Inflammatory macrophage treated with lipopolysaccharide for 4 hours (primary cell): ENCODE measurements at regions not wholly inside any gene's neighbourhood (a gene's known extent, or its start where the extent isn't known, plus 50 kb on each side); places are given as distances from the start of the nearest gene placed in this dataset.

Source experiments
- DNase-seq: peaks from one replicate; pipeline ENCODE4 v3.0.0-alpha.2; 2020

DNA sequence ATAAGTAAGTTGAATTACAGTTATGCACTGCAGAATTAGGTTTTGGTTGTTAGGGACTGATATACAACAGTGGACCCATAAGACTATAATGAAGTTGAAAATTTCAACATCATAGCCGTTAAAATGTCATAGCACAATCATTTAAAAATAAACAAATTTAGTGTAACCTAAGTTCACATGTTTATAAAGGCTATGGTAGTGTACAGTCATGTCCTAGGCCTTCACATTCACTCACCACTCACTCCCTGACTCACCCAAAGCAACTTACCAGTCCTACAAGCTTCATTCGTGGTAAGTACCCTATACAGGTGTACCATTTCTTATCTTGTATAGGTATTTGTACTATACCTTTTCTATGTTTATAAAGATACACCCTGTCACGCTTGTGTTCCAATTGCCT lies 113.7 kb downstream of the RAB11FIP2 start:
- DNase-seq, result no peak

DNA sequence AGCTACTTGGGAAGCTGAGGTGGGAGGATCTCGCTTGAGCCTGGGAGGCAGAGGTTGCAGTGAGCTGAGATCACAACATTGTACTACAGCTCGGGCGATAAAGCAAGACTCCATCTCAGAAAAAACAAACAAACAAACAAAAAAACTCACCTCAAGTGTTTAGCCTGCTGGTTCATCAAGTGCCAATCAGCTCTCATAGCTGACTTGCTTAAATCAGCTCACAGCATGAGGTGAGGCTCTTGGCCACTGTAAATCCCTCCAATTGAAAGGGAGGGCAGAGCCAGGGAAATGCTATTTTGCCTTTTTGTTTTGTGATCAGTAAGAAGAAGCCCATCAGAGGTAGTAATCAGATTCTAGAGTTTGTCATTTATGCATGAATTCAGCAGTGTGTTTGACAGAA lies 112.3 kb downstream of the RAB11FIP2 start:
- no peak for DNase-seq

DNA sequence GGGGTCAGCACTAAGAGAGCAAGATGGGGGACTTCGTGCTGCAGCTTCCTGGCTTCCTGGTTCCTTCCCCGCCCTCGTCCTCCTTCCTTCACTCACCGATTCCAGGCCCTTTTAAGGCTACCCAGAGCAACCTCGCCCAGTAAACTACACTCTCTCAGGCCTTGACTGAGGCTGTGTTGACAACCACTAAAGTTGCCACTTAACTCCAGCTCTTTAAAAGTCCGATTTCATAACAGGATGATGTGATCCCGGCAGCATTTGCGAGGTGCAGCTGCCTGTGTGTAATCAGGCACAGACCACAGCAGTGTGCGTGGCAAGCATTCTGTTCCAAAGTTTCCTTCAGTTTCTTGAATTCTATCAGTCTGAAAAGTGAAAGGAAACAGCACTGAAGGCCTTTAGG lies 110.6 kb downstream of the RAB11FIP2 start:
- no peak for DNase-seq

DNA sequence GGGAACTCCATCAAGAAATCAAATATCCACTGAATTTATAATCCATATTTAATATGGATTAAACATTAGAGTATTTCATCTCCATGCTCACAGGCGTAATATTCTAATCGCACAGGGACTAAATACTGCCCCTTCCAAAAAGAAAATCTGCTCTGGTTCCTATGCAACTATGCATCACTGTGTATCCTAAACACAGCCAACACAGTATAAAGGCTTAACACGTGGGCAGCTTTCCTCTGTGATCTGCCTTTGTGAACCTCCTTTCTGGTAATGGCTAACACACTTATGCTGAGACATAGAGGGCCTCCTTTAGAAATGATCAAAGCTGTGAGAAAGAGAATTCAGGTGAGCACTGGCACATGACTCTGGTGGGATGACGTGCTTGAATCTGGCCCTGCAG lies 110.2 kb downstream of the RAB11FIP2 start:
- no peak for DNase-seq

DNA sequence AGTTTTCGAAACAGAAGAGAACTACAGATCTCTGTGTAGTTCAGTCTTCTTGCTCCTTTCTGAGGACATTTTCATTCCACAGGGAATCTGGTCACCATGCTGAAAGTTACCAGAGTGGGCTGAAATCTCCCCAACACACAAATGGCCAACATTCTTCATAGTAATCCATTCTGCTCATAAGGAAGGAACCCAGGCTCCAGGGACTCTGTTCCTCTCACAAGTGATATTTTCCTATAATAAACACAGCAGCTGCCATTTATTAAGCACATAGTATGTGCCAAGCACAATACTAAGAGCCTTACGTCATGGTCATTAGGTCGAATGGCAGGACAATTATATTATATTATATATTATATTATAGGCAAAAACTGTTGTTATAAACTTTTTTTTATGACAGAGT lies 109.8 kb downstream of the RAB11FIP2 start:
- DNase-seq, result no peak

DNA sequence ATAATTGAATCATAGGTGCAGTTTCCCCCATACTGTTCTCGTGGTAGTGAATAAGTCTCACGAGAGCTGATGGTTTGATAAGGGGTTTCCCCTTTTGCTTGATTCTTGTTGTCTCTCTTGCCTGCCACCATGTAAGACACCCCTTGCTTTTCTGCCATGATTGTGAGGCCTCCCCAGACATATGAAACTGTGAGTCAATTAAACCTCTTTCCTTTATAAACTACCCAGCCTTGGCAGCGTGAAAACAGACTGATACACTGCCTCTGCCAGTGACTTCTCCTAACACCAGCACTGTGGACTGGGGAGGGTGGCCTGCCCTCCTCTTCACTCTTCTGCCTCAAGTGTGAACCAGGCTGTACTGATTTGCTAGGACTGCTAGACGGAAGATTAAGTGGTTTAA lies 108.6 kb downstream of the RAB11FIP2 start:
- DNase-seq, result no peak

DNA sequence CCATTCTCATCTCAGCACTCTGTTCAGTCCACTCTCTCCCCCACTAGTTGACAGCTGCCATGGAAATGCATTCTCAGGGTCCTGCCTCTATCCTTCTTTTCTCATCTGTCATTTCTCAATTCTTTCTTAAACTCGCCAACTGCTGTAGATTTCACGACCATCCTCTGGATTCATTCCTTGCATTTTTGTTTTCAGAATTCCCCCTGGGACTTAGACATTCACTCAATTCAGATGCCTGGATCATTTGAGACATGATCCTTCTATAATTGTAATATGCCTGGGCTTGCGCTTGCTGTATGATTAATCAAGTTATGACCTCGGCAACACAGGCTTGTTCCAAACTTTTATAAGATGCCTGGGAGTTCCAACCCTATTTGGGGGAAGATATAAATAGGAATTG lies 104.5 kb downstream of the RAB11FIP2 start:
- DNase-seq, result no peak

DNA sequence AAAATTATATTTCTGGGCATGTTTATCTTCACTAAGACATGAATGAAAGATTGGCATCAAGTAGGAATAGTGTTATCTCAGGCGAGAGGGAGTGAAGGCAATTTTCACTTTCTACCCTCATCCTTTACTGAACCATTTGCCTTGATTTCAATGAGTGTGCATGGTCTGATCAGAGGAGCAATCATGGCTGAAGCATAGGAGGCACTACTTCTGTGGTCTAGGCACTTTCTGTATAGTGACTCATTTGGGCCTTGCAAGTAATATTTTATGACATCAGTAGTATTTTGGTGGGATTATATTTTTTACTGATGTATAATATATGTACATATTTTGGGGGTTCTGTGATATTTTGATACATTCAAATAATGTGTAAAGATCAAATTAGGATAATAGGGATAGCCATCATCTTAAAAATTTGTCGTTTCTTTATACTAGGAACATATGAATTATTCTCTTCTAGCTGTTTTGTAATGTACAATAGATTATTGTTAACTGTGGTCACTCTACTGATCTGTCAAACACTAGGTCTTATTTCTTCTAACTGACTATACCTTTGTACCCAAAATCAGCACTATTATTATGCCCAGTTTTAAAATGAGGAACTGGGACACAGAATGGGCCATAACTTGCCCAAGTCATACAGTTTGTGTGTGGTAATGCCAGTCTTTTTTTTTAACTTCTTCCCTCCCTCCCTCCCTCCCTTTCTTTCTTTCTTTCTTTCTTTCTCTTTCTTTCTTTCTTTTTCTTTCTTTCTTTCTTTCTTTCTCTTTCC lies 101.9 kb downstream of the RAB11FIP2 start:
- no peak for DNase-seq

DNA sequence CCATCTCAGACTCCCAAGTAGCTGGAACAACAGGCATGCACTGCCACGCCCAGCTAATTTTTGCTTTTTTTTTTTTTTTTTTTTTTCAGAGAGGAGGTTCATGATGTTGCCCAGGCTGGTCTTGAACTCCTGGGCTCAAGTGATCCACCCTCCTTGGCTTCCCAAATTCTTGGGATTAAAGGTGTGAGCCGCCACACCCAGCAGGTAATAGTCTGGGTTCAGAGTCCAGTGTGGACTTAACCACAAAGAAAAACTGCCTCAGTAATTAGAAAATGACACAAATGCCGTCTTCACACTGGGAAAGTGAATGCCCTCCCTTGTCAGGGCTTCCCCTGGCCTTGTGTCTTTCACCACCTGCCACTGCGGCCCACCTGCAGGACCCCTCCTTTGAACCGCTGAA lies 101.1 kb downstream of the RAB11FIP2 start:
- no peak for DNase-seq

DNA sequence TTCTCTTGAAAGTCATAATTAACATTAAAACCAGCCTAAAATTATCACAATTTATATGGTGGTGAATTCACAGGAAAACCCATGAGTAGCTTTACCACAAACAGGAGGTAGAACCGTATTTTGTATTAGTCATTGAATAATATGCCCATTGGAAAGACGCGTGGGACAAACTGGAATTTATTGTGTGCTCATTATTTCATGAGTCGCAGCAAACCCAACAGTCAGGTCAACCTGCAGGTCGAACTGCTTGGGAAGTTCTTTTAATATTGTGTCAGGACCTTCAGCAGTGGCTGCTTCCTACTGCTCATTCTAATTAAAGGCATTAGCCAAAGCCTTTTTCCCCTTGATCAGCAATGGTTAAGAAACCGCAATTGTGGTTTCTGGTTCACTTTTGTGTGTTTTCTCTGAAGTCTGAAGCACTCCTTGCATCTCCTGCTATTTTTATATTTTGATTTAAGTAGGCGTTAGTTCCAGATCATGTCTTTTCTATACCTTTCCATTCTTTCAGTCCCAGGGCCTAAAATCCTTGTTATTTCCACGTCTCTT lies 100.1 kb downstream of the RAB11FIP2 start:
- no peak for DNase-seq

DNA sequence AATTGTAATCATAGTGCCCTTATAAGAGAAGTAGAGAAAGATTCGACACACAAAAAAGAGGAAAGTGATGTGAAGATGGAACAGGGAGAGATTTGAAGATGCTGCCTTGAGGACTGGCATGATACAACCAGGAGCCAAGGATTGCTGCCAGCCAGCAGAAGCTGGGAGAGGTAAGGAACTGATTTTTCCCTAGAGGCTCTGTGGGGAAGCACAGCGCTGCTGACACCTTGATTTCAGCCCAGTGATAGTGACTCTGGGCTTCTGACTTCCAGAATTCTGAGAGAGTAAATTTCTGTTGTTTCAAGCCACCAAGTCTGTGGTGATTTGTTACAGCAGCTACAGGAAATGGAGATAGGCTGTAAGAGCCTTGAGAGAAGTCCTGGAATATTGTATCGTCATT lies 98.2 kb downstream of the RAB11FIP2 start:
- no peak for DNase-seq

DNA sequence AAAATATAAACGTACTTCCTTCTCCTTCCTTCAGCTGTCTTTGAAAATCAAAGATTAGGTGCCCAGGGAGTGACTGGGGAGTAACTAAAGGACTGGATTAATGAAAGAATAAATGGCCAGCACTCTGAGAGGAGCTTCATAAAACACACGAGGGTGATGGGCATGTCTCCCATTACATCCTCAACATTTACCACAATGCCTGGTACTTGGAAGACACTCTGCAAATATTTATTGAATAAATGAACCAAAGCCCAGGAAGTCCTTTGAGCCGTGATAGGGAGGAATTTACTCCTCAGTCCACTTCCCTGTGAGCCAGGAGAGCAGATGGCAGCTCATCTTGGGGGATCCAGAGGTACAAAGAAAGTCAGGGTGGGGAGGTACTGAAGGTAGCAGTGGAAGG lies 96.3 kb downstream of the RAB11FIP2 start:
- no peak for DNase-seq
